AG04450 (cell line): ENCODE measurements at regions not wholly inside any gene's neighbourhood (a gene's known extent, or its start where the extent isn't known, plus 50 kb on each side); places are given as distances from the start of the nearest gene placed in this dataset.

Experiments used
- CTCF ChIA-PET: fragments of 300-600, 350-600 bp; formaldehyde crosslinking; extraction: SDS; loops from one replicate; lab custom pipeline; 2022; ENCODE audit warnings: antibody characterized with exemption, inconsistent platforms; lab: Charles Lee
- POLR2A ChIA-PET: fragments of 350-600 bp; formaldehyde crosslinking; extraction: SDS; loops from one replicate; lab custom pipeline; 2021; ENCODE audit warnings: antibody characterized with exemption, inconsistent platforms; lab: Yijun Ruan, JAX
- DNase-seq: peaks from one replicate; pipeline ENCODE4 v3.0.0-alpha.2; 2011; ENCODE audit warnings: low read depth, low spot score
- H3K27ac ChIP-seq: one replicate; pipeline ENCODE4 v1.5.1; 2012; ENCODE audit warnings: low read depth, low read length, control low read depth
- H3K27me3 ChIP-seq: one replicate; pipeline ENCODE4 v1.6.0; 2012; ENCODE audit warnings: low read length; ENCODE audit not compliant: control insufficient read depth, insufficient read depth
- H3K4me3 ChIP-seq: 2 replicates; pipeline ENCODE4 v1.5.1; 2011; ENCODE audit warnings: mild to moderate bottlenecking, low read depth, low read length, control low read depth
- H3K9me3 ChIP-seq: 2 replicates; pipeline ENCODE4 v1.5.1; 2012; ENCODE audit warnings: low read length; ENCODE audit not compliant: control insufficient read depth, insufficient read depth
- CTCF ChIP-seq: IDR thresholded peaks from 2 replicates; pipeline ENCODE4 v1.5.1; 2011; ENCODE audit warnings: low read depth, low read length, control low read depth, inconsistent platforms

- POLR2A ChIA-PET, result interaction anchor here (0.7 kb wide), 1 partner anchor 338 kb away, joined by 3 read pairs; no protein-coding TSS in a partner anchor
Observed at GRCh38 chr5:33261305-33261704, 179.5 kb upstream of the TARS1 start.

GRCh38 chr5:33261747-33262146, 179.0 kb upstream of the TARS1 start:
- TF ChIP-seq CTCF, result no peak
- no peak overlapping the region for H3K4me3 ChIP-seq
- H3K27me3 ChIP-seq, result no peaks in the 10 kb centered on the region
- POLR2A ChIA-PET, result interaction anchor here (0.7 kb wide), 1 partner anchor 339 kb away, joined by 3 read pairs; no protein-coding TSS in a partner anchor
- no peaks in the 10 kb centered on the region for H3K9me3 ChIP-seq
- DNase-seq, result no peak
- no peak overlapping the region for H3K27ac ChIP-seq
- CTCF ChIA-PET, result no interaction called here

More at GRCh38 chr5:33261305-33261704, 179.5 kb upstream of the TARS1 start:
- Histone ChIP-seq H3K27ac (no peak overlapping the region), H3K4me3 (no peak overlapping the region), H3K27me3 (no peaks in the 10 kb centered on the region), H3K9me3 (no peaks in the 10 kb centered on the region)
- CTCF ChIA-PET, result no interaction called here
- no peak for TF ChIP-seq CTCF
- DNase-seq, result peak; percentile 15

- ChIA-PET CTCF (no interaction called here), POLR2A (no interaction called here)
- Histone ChIP-seq H3K4me3 (no peak overlapping the region), H3K9me3 (no peaks in the 10 kb centered on the region), H3K27me3 (no peaks in the 10 kb centered on the region), H3K27ac (no peak overlapping the region)
- no peak for DNase-seq
- TF ChIP-seq CTCF, result no peak
Observed at GRCh38 chr5:33267801-33268200, 173.0 kb upstream of the TARS1 start.

- TF ChIP-seq CTCF, result no peak
- no peaks in the 10 kb centered on the region for H3K27me3 ChIP-seq
- DNase-seq, result no peak
- ChIA-PET POLR2A (no interaction called here), CTCF (no interaction called here)
- no peaks in the 10 kb centered on the region for H3K9me3 ChIP-seq
- no peak overlapping the region for H3K27ac ChIP-seq
- H3K4me3 ChIP-seq, result no peak overlapping the region
Observed at GRCh38 chr5:33268374-33268773, 172.4 kb upstream of the TARS1 start.

- ChIA-PET CTCF (interaction anchor here (0.9 to 1.3 kb wide), 2 partner anchors 22 to 29 kb away, joined by 3 to 4 read pairs; no protein-coding TSS in a partner anchor), POLR2A (no interaction called here)
- no peaks in the 10 kb centered on the region for H3K27me3 ChIP-seq
- no peak for TF ChIP-seq CTCF
- H3K4me3 ChIP-seq, result no peak overlapping the region
- H3K9me3 ChIP-seq, result no peaks in the 10 kb centered on the region
- DNase-seq, result no peak
- H3K27ac ChIP-seq, result no peak overlapping the region
Observed at GRCh38 chr5:33270671-33271070, 170.1 kb upstream of the TARS1 start.
